ENCODE measurements at regions not wholly inside any gene's neighbourhood (a gene's known extent, or its start where the extent isn't known, plus 50 kb on each side); places are given as distances from the start of the nearest gene placed in this dataset.

GRCh38 chr12:34336619-34337465 is 314.5 kb downstream of the ALG10 start:
- TF ChIP-seq CTCF (conservative IDR thresholded peaks at IDR 0.05 in 1 of 2, IDR thresholded peaks at IDR 0.05 in 1 of 2; ENCODE audit: low read depth in 1 of 2, low read length in 2 of 2) (no peak), EZH2 (IDR thresholded peaks at IDR 0.05; ENCODE audit: low read length, missing control alignments) (no peak)
- no peaks in the 10 kb centered on the region for H3K27me3 ChIP-seq (ENCODE audit: control insufficient read depth, insufficient read depth, low read length)
- no peak overlapping the region for H2AFZ ChIP-seq (ENCODE audit: low read length)
- H4K20me1 ChIP-seq (ENCODE audit: control insufficient read depth, extremely low read depth, insufficient read depth, low read length) = no peaks in the 10 kb centered on the region
- H3K79me2 ChIP-seq (ENCODE audit: control insufficient read depth, insufficient read depth, low read length) = no peaks in the 10 kb centered on the region
- H3K4me2 ChIP-seq (ENCODE audit: extremely low read depth, insufficient read depth, low read length) = no peak overlapping the region
- H3K27ac ChIP-seq (ENCODE audit: insufficient read depth, low read length) = no peak overlapping the region
- no peak for DNase-seq (ENCODE audit: low read depth in 2 of 2)
- no peaks in the 10 kb centered on the region for H3K36me3 ChIP-seq (ENCODE audit: control insufficient read depth, insufficient read depth, low read length)
- no peak overlapping the region for H3K4me3 ChIP-seq (replicated peaks in 1 of 4; ENCODE audit: control extremely low read depth in 1 of 4, insufficient read depth in 1 of 4, low read depth in 3 of 4, low read length in 4 of 4)
- no peaks in the 10 kb centered on the region for H3K4me1 ChIP-seq (ENCODE audit: control insufficient read depth, extremely low read depth, insufficient read depth, low read length)
- no peaks in the 10 kb centered on the region for H3K9me3 ChIP-seq (ENCODE audit: control insufficient read depth, insufficient read depth, low read depth, low read length)
- H3K9ac ChIP-seq (ENCODE audit: insufficient read depth, low read length) = no peak overlapping the region

DNA sequence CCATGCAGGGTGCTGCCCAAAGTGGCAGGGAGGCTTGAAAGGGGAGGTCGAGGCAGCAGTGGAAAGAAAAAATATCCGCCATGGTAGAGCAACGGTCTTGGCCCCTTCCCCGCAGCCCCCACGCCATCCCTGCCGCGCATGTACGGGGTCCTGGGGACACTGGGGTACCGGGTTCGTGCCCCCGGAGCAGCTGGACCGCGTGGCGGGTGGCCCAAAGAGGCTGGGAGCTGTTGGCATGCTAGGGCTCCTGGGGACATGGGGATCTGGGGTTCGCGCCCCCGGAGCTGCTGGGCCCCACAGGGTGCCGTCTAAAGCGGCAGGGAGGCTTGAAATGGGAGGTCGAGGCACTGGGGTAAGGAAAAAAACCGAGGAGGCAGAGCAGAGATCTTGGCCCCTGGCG is 316.5 kb downstream of the ALG10 start:
- Histone ChIP-seq H3K4me2 (ENCODE audit: extremely low read depth, insufficient read depth, low read length) (no peak overlapping the region), H3K4me1 (ENCODE audit: control insufficient read depth, extremely low read depth, insufficient read depth, low read length) (no peaks in the 10 kb centered on the region), H3K36me3 (ENCODE audit: control insufficient read depth, insufficient read depth, low read length) (no peaks in the 10 kb centered on the region), H3K27me3 (ENCODE audit: control insufficient read depth, insufficient read depth, low read length) (no peaks in the 10 kb centered on the region), H3K79me2 (ENCODE audit: control insufficient read depth, insufficient read depth, low read length) (no peaks in the 10 kb centered on the region), H2AFZ (ENCODE audit: low read length) (no peak overlapping the region), H3K4me3 (replicated peaks in 1 of 4; ENCODE audit: control extremely low read depth in 1 of 4, insufficient read depth in 1 of 4, low read depth in 3 of 4, low read length in 4 of 4) (no peak overlapping the region), H3K9ac (ENCODE audit: insufficient read depth, low read length) (no peak overlapping the region), H3K27ac (ENCODE audit: insufficient read depth, low read length) (no peak overlapping the region), H4K20me1 (ENCODE audit: control insufficient read depth, extremely low read depth, insufficient read depth, low read length) (no peaks in the 10 kb centered on the region), H3K9me3 (ENCODE audit: control insufficient read depth, insufficient read depth, low read depth, low read length) (no peaks in the 10 kb centered on the region)
- no peak for DNase-seq (ENCODE audit: low read depth in 2 of 2)
- TF ChIP-seq CTCF (conservative IDR thresholded peaks at IDR 0.05 in 1 of 2, IDR thresholded peaks at IDR 0.05 in 1 of 2; ENCODE audit: low read depth in 1 of 2, low read length in 2 of 2) (no peak), EZH2 (IDR thresholded peaks at IDR 0.05; ENCODE audit: low read length, missing control alignments) (no peak)

GRCh38 chr12:34339922-34340321 is 317.6 kb downstream of the ALG10 start:
- no peak for TF ChIP-seq EZH2 (IDR thresholded peaks at IDR 0.05; ENCODE audit: low read length, missing control alignments)
- TF ChIP-seq CTCF (conservative IDR thresholded peaks at IDR 0.05 in 1 of 2, IDR thresholded peaks at IDR 0.05 in 1 of 2; ENCODE audit: low read depth in 1 of 2, low read length in 2 of 2) = no peak
- Histone ChIP-seq H3K4me2 (ENCODE audit: extremely low read depth, insufficient read depth, low read length) (no peak overlapping the region), H3K36me3 (ENCODE audit: control insufficient read depth, insufficient read depth, low read length) (no peaks in the 10 kb centered on the region), H3K4me1 (ENCODE audit: control insufficient read depth, extremely low read depth, insufficient read depth, low read length) (no peaks in the 10 kb centered on the region), H3K9me3 (ENCODE audit: control insufficient read depth, insufficient read depth, low read depth, low read length) (no peaks in the 10 kb centered on the region), H3K79me2 (ENCODE audit: control insufficient read depth, insufficient read depth, low read length) (no peaks in the 10 kb centered on the region), H2AFZ (ENCODE audit: low read length) (no peak overlapping the region), H3K9ac (ENCODE audit: insufficient read depth, low read length) (no peak overlapping the region), H3K4me3 (replicated peaks in 1 of 4; ENCODE audit: control extremely low read depth in 1 of 4, insufficient read depth in 1 of 4, low read depth in 3 of 4, low read length in 4 of 4) (no peak overlapping the region), H3K27me3 (ENCODE audit: control insufficient read depth, insufficient read depth, low read length) (no peaks in the 10 kb centered on the region), H4K20me1 (ENCODE audit: control insufficient read depth, extremely low read depth, insufficient read depth, low read length) (no peaks in the 10 kb centered on the region), H3K27ac (ENCODE audit: insufficient read depth, low read length) (no peak overlapping the region)
- no peak for DNase-seq (ENCODE audit: low read depth in 2 of 2)

All from fibroblast of lung (primary cell).